ENCODE measurements at regions not wholly inside any gene's neighbourhood (a gene's known extent, or its start where the extent isn't known, plus 50 kb on each side); places are given as distances from the start of the nearest gene placed in this dataset.

- ChIA-PET POLR2A (no interaction called here), CTCF (no interaction called here)
- H3K27ac Mint-ChIP-seq, result peak overlapping the region; percentile 65; the same call in 1 of the 2 replicates
- H3K36me3 Mint-ChIP-seq, result no peaks in the 10 kb centered on the region
- no peak for DNase-seq (ENCODE audit: low spot score)
- no peak for TF ChIP-seq ZNF121 (CRISPR knock-in tag; IDR thresholded peaks at IDR 0.05)
- no peak for TF ChIP-seq ATF6 (CRISPR knock-in tag; IDR thresholded peaks at IDR 0.05)
- TF ChIP-seq, protein P1, sequence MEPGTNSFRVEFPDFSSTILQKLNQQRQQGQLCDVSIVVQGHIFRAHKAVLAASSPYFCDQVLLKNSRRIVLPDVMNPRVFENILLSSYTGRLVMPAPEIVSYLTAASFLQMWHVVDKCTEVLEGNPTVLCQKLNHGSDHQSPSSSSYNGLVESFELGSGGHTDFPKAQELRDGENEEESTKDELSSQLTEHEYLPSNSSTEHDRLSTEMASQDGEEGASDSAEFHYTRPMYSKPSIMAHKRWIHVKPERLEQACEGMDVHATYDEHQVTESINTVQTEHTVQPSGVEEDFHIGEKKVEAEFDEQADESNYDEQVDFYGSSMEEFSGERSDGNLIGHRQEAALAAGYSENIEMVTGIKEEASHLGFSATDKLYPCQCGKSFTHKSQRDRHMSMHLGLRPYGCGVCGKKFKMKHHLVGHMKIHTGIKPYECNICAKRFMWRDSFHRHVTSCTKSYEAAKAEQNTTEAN (CRISPR knock-in tag; IDR thresholded peaks at IDR 0.05), result no peak
- TF ChIP-seq, protein P2, sequence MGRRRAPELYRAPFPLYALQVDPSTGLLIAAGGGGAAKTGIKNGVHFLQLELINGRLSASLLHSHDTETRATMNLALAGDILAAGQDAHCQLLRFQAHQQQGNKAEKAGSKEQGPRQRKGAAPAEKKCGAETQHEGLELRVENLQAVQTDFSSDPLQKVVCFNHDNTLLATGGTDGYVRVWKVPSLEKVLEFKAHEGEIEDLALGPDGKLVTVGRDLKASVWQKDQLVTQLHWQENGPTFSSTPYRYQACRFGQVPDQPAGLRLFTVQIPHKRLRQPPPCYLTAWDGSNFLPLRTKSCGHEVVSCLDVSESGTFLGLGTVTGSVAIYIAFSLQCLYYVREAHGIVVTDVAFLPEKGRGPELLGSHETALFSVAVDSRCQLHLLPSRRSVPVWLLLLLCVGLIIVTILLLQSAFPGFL (CRISPR knock-in tag; IDR thresholded peaks at IDR 0.05; ENCODE audit: borderline replicate concordance), result no peak
- no peak for TF ChIP-seq ZNF512 (CRISPR knock-in tag; IDR thresholded peaks at IDR 0.05; ENCODE audit: borderline replicate concordance)
- TF ChIP-seq ATF1 (CRISPR knock-in tag; IDR thresholded peaks at IDR 0.05), result no peak
- TF ChIP-seq, protein P3, sequence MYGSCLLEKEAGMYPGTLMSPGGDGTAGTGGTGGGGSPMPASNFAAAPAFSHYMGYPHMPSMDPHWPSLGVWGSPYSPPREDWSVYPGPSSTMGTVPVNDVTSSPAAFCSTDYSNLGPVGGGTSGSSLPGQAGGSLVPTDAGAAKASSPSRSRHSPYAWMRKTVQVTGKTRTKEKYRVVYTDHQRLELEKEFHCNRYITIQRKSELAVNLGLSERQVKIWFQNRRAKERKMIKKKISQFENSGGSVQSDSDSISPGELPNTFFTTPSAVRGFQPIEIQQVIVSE (CRISPR knock-in tag; IDR thresholded peaks at IDR 0.05; ENCODE audit: borderline replicate concordance), result no peak
- TF ChIP-seq, protein P4, sequence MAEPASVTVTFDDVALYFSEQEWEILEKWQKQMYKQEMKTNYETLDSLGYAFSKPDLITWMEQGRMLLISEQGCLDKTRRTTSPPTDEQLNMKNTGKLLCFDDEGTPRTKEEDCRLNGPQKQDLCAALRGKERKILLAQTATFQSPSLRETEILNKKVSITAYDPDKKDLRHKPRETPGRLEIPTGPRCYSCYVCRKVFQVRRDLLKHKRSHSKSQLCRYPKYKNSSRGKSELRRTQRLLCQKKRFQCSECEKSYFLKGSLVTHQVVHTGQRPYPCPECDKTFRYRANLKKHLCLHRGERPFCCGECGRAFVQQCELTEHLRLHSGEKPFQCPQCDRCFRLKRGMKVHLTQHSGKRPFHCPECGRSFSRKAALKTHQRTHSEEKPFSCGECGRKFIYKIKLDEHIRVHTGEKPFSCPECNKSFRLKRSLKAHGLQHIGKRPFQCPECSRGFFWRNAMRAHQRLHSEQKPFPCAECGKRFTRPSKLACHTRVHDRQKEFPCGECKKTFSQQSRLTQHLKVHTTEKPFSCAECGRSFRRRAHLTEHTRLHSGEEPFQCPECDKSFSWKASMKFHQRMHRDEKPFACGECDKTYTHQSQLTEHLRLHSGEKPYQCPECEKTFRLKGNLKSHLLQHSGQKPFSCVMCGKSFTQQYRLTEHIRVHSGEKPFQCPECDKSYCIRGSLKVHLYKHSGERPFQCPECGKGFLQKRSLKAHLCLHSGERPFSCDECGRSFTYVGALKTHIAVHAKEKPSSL (CRISPR knock-in tag; conservative IDR thresholded peaks at IDR 0.05), result no peak
- no peak for TF ChIP-seq CTCF (IDR thresholded peaks at IDR 0.05)
- no peak for TF ChIP-seq TEAD1 (CRISPR knock-in tag; IDR thresholded peaks at IDR 0.05)
- no peak for TF ChIP-seq NR1H2 (CRISPR knock-in tag; IDR thresholded peaks at IDR 0.05)
- no peak for TF ChIP-seq ZNF671 (CRISPR knock-in tag; IDR thresholded peaks at IDR 0.05)
- no peak for TF ChIP-seq NFATC4 (CRISPR knock-in tag; IDR thresholded peaks at IDR 0.05)
- no peak for TF ChIP-seq CBFB (CRISPR knock-in tag; IDR thresholded peaks at IDR 0.05; ENCODE audit: low read depth)
- H3K4me1 Mint-ChIP-seq, result peaks cover 58% of the 10 kb centered on the region
- no peak for ATAC-seq
- peaks cover 9% of the 10 kb centered on the region; the same call in 1 of the 2 replicates for H3K9me3 Mint-ChIP-seq
- H3K27me3 Mint-ChIP-seq (ENCODE audit: low read depth), result no peaks in the 10 kb centered on the region
- H3K4me3 Mint-ChIP-seq, result no peak overlapping the region
Observed at GRCh38 chr11:122037911-122038310, 78.1 kb downstream of the BLID start.

DNA sequence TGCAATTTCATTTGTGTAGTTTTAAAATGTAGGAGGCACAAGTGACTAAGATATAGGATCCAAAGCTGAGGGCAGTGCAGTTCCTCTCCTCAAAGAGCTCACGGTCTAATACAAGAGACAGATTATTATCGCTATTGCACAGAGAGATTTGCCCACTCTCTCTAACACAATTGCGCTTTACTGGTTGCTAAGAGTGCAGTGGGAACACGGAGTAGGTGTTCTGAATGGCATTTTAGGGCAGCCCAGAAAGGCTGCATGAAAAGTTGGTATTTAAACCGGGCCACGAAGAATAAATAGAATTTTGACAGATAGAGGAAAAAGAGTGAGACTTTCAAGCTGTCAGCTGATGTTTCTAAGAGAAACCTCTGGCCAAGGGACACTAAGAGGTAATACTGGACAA lies 79.5 kb downstream of the BLID start:
- ChIA-PET POLR2A (no interaction called here), CTCF (interaction anchor here (0.6 to 0.9 kb wide), 3 partner anchors 34 to 381 kb away, joined by 3 to 4 read pairs (median 3); no protein-coding TSS in a partner anchor)
- no peaks in the 10 kb centered on the region for H3K36me3 Mint-ChIP-seq
- DNase-seq (ENCODE audit: low spot score) (no peak), ATAC-seq (no peak)
- H3K4me3 Mint-ChIP-seq, result no peak overlapping the region
- peaks cover 11% of the 10 kb centered on the region; the same call in 1 of the 2 replicates for H3K9me3 Mint-ChIP-seq
- peaks cover 52% of the 10 kb centered on the region for H3K4me1 Mint-ChIP-seq
- no peaks in the 10 kb centered on the region for H3K27me3 Mint-ChIP-seq (ENCODE audit: low read depth)
- no peak overlapping the region for H3K27ac Mint-ChIP-seq
- TF ChIP-seq ZBTB21 (CRISPR knock-in tag; IDR thresholded peaks at IDR 0.05; ENCODE audit: borderline replicate concordance) (no peak), MXD4 (CRISPR knock-in tag; IDR thresholded peaks at IDR 0.05; ENCODE audit: borderline replicate concordance) (no peak), MYBL2 (CRISPR knock-in tag; IDR thresholded peaks at IDR 0.05) (no peak), E2F5 (CRISPR knock-in tag; IDR thresholded peaks at IDR 0.05) (no peak)
- TF ChIP-seq, protein P5, sequence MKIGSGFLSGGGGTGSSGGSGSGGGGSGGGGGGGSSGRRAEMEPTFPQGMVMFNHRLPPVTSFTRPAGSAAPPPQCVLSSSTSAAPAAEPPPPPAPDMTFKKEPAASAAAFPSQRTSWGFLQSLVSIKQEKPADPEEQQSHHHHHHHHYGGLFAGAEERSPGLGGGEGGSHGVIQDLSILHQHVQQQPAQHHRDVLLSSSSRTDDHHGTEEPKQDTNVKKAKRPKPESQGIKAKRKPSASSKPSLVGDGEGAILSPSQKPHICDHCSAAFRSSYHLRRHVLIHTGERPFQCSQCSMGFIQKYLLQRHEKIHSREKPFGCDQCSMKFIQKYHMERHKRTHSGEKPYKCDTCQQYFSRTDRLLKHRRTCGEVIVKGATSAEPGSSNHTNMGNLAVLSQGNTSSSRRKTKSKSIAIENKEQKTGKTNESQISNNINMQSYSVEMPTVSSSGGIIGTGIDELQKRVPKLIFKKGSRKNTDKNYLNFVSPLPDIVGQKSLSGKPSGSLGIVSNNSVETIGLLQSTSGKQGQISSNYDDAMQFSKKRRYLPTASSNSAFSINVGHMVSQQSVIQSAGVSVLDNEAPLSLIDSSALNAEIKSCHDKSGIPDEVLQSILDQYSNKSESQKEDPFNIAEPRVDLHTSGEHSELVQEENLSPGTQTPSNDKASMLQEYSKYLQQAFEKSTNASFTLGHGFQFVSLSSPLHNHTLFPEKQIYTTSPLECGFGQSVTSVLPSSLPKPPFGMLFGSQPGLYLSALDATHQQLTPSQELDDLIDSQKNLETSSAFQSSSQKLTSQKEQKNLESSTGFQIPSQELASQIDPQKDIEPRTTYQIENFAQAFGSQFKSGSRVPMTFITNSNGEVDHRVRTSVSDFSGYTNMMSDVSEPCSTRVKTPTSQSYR (CRISPR knock-in tag; IDR thresholded peaks at IDR 0.05), result no peak
